GM23338 (cell line): ENCODE measurements at regions not wholly inside any gene's neighbourhood (a gene's known extent, or its start where the extent isn't known, plus 50 kb on each side); places are given as distances from the start of the nearest gene placed in this dataset.

Experiments
- CREB1 ChIP-seq: fragments of 250-450 bp; sonication (Bioruptor Pico); IDR thresholded peaks from 2 replicates; pipeline ENCODE4 v1.5.0; 2020; ENCODE audit warnings: low read depth, mild to moderate bottlenecking, moderate library complexity
- EZH2 ChIP-seq: fragments of 200-600 bp; sonication (generic); IDR thresholded peaks from one replicate; pipeline ENCODE4 v1.8.0; 2017; ENCODE audit warnings: antibody characterized with exemption, mild to moderate bottlenecking, low read depth; ENCODE audit not compliant: unreplicated experiment
- EZH2phosphoT487 ChIP-seq: fragments of 200-600 bp; sonication (generic); IDR thresholded peaks from one replicate; pipeline ENCODE4 v1.8.1; 2018; ENCODE audit warnings: antibody characterized with exemption; ENCODE audit not compliant: unreplicated experiment
- JUNB ChIP-seq: IDR thresholded peaks from one replicate; pipeline ENCODE4 v1.6.1; 2016; ENCODE audit warnings: antibody characterized with exemption; ENCODE audit not compliant: unreplicated experiment
- NANOG ChIP-seq: IDR thresholded peaks from 2 replicates; pipeline ENCODE4 v1.6.1; 2016; ENCODE audit warnings: antibody characterized with exemption, borderline replicate concordance
- POLR2AphosphoS5 ChIP-seq: IDR thresholded peaks from 2 replicates; pipeline ENCODE4 v1.6.1; 2016; ENCODE audit warnings: antibody characterized with exemption, low read depth
- REST ChIP-seq: IDR thresholded peaks from one replicate; pipeline ENCODE4 v1.6.1; 2018; ENCODE audit warnings: antibody characterized with exemption; ENCODE audit not compliant: unreplicated experiment
- STAT1 ChIP-seq: IDR thresholded peaks from one replicate; pipeline ENCODE4 v1.6.1; 2016; ENCODE audit warnings: antibody characterized with exemption; ENCODE audit not compliant: unreplicated experiment
- ZNF114 ChIP-seq: fragments of 250-450 bp; sonication (Bioruptor Pico); IDR thresholded peaks from 2 replicates; pipeline ENCODE4 v1.5.0; 2020; ENCODE audit warnings: mild to moderate bottlenecking, moderate library complexity
- ZNF331 ChIP-seq: fragments of 250-450 bp; sonication (Bioruptor Pico); IDR thresholded peaks from 2 replicates; pipeline ENCODE4 v1.5.0; 2020; ENCODE audit warnings: low read depth, mild to moderate bottlenecking, moderate library complexity
- ZNF462 ChIP-seq: fragments of 250-450 bp; sonication (Bioruptor Pico); IDR thresholded peaks from 2 replicates; pipeline ENCODE4 v1.5.0; 2020; ENCODE audit warnings: mild to moderate bottlenecking, moderate library complexity
- TF ChIP-seq, protein P1 (sequence below), 2 experiments: fragments of 200-600 bp in 1 of 2; sonication (generic) in 1 of 2; conservative IDR thresholded peaks; 2 replicates each; pipeline versions ENCODE4 v1.5.1 to v1.6.1; 2016 to 2017; ENCODE audit warnings: antibody characterized with exemption in 2 of 2, low read depth in 2 of 2, mild to moderate bottlenecking in 2 of 2, moderate library complexity in 1 of 2
- TF ChIP-seq, protein P2 (sequence below): IDR thresholded peaks from 2 replicates; pipeline ENCODE4 v1.6.1; 2016; ENCODE audit warnings: antibody characterized with exemption

DNA sequence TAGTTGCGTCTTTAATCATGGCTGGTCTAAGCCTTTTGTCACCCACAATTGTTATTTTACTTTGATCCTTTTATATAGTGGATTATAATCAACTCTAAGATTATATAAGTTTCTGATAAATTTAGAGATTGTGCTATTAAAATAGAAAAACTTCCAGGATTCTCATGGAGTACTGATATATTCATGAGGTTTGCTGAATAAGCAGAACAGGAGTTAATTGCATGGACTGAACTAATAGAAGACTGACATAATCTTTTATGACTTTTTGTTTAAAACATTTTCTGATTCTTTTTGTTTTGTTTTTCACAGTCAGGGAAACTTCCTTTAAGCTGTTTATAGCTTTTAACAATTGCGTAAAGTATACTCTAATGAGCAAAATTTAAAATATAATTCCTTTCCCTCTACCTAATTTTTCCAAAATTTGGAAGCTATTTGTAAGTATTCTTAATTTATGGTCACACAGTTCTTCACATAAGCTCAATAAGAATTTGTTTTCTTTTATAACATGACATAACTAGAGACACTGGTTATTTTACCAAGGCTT lies 129.9 kb upstream of the TMEM260 start:
- TF ChIP-seq, protein P1, sequence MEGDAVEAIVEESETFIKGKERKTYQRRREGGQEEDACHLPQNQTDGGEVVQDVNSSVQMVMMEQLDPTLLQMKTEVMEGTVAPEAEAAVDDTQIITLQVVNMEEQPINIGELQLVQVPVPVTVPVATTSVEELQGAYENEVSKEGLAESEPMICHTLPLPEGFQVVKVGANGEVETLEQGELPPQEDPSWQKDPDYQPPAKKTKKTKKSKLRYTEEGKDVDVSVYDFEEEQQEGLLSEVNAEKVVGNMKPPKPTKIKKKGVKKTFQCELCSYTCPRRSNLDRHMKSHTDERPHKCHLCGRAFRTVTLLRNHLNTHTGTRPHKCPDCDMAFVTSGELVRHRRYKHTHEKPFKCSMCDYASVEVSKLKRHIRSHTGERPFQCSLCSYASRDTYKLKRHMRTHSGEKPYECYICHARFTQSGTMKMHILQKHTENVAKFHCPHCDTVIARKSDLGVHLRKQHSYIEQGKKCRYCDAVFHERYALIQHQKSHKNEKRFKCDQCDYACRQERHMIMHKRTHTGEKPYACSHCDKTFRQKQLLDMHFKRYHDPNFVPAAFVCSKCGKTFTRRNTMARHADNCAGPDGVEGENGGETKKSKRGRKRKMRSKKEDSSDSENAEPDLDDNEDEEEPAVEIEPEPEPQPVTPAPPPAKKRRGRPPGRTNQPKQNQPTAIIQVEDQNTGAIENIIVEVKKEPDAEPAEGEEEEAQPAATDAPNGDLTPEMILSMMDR (conservative IDR thresholded peaks at IDR 0.05; ENCODE audit: low read depth in 2 of 2) = no peak
- no peak for TF ChIP-seq POLR2AphosphoS5
- TF ChIP-seq EZH2 = no peak
- TF ChIP-seq EZH2phosphoT487 = no peak
- no peak for TF ChIP-seq REST
- TF ChIP-seq NANOG = no peak
- TF ChIP-seq, protein P2, sequence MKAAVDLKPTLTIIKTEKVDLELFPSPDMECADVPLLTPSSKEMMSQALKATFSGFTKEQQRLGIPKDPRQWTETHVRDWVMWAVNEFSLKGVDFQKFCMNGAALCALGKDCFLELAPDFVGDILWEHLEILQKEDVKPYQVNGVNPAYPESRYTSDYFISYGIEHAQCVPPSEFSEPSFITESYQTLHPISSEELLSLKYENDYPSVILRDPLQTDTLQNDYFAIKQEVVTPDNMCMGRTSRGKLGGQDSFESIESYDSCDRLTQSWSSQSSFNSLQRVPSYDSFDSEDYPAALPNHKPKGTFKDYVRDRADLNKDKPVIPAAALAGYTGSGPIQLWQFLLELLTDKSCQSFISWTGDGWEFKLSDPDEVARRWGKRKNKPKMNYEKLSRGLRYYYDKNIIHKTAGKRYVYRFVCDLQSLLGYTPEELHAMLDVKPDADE = no peak
- TF ChIP-seq JUNB = no peak
- no peak for TF ChIP-seq ZNF331 (CRISPR knock-in tag)
- TF ChIP-seq CREB1 (CRISPR knock-in tag) = no peak
- no peak for TF ChIP-seq ZNF114 (CRISPR knock-in tag)
- TF ChIP-seq ZNF462 (CRISPR knock-in tag) = no peak
- no peak for TF ChIP-seq STAT1
